ENCODE measurements at regions not wholly inside any gene's neighbourhood (a gene's known extent, or its start where the extent isn't known, plus 50 kb on each side); places are given as distances from the start of the nearest gene placed in this dataset.
A peak's percentile ranks its signal among the peaks of the same experiment; 100 is the strongest.

- no peak for DNase-seq
These were observed 146.9 kb upstream of the DMRT1 start for GRCh38 chr9:694403-695154.

GRCh38 chr9:695252-695651, 146.2 kb upstream of the DMRT1 start:
- no peak for DNase-seq

- DNase-seq = no peak
These were observed 144.9 kb upstream of the DMRT1 start for GRCh38 chr9:696332-697323.

DNA sequence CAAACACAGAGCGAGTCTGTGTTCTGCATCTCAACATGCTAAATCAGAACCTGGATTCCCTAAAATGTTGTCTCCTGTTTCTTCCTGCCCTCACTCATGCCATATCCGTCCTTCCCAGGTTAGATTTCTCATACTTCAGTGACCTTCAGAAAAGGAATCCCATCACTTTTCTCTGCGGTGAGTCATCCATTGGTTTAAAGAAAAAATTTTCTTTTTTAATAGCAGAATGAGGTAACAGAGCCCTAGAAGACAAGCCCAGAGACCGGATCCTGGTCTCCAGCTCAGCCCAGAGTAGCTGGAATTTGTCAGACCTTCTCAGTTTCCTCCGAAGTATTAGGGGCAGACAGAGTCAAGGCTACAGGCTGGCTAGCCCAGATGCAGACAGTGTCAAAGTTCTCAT, 143.2 kb upstream of the DMRT1 start:
- DNase-seq = no peak

DNA sequence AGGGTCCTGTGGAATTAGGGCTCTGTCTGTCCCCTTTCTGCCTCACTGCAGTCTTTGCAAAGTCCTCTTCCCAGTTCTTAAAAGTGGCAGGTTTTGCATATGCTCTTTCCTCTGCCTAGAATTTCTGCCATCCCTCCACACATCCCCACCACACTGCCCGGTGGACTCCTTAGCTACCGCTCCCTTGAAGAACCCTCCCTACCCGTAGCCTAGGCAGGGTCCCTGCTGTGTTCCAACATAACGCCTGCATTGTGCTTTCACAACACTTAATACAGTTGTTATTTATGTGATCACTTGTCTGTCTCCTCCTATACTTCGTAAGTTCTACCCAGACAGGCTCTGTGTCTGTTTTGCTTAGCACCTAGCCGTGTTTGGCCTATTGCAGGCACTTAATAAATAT, 142.5 kb upstream of the DMRT1 start:
- no peak for DNase-seq

DNA sequence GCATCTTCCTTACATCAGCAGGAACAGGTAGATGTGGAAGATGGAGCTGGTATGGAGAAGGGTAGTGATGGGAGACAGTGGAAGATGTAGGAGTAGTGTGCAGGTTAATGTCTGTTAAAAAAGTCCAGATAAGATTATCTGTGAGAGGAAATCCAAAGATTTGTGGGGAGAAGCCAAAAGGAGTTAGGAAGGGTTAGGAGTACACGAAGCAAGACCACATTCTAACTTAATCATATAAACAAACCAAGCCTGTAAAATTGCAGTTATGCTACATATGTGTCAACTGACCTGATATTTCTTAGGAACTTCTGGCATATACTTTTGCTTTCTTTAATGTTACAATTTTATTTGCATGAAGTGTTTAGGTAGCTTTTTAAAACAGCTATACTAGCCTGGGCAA, 142.1 kb upstream of the DMRT1 start:
- no peak for DNase-seq

DNA sequence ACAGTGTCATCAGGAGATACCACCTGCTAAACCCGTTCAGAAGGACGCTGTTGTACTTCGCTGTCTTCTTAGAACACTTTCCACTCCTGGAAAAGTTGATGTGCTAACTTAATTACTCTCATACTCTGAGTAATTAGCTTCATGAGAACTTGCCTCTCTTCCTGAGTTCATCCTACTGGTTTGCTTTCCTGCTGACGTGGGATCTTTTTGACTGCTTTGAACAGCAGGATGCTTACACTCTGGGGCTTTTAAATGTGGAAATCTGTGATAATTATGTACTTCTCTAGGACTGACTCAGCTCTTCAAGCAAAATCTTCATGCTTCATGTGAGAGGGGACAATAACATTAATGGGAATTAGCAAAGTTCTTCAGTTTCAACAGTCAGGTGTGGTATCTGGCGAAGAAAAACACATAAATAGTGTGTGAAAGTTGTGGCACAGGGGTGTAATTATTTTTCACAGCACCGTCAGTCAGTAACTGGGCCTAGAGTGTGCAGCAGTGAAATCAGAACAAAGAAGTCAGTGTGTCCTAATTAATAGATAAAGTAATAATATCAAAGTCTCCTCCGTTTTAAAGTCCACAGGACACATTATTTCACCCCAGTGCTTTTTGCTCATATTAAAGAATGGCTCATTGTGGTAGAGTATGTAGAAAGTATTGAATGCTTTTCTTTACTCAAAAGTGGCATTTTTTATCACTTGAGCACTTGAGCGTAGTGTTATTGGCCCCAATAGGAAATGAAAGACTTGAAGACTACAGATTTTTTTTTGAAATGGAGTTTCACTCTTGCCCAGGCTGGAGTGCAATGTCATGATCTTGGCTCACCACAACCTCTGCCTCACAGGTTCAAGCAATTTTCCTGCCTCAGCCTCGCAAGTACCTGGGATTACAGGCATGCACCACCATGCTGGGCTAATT, 140.9 kb upstream of the DMRT1 start:
- DNase-seq = no peak

DNA sequence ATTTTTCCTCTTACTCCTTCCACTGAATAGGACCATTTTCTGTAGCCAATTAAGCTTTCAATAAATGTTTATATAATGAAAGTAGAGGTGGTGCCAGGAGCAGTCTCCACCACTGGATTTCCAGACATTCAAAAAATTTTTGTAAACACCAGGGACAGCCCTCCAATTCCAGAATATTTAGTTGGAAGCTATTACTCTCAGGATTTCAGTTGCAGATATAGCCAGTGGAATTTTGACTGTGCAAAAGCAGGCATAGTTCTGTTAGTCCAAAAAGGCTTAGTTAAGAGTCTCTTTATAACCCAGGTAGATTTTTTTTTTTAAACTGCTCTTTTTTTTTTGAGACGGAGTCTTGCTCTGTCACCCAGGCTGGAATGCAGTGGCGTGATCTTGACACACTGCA, 138.1 kb upstream of the DMRT1 start:
- DNase-seq = no peak

GRCh38 chr9:706073-706472, 135.4 kb upstream of the DMRT1 start:
- no peak for DNase-seq

DNA sequence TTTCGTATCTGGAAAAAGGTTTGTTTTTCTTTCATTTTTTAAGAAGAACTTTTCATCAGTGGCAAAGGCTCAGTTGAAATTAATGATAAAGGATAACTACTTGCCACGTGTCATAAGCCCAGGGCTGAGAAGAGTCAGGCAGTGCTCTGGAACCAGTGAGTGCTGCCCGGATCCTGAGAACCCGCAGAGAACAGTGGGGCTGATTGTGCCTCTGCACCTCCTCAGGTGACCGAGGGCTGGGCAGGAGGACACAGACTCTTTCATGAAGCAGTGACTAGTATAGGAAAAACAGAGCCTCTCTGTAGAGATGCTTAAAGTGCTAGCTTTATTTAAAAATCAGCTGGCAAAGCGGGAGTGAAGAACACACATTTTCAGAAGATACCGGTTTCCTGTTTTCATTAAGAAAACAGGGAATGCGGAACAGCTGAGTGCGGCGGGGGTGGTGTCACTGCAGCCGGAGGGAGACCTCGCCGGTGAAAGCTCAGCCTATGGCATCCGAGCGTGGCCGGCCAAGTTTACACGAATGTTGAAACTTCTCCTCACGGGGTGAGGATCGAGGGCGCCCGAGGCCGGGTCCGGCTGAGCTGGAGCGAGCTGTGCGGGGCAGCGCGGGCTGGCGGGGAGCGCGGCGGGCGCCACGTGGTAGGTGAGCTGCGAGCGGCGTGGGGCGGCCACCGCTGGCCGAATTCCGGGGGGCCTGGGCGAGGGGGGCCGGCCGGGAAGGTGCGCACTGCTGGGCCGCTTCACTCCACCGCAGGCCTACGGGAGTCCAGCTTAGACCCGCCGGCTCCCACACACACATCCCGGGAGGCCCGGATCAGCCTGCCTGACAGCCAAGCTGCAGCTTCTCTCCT, 134.7 kb upstream of the DMRT1 start:
- peak in 2 of 5 donors; percentile 1 to 5 for DNase-seq

- no peak for DNase-seq
These were observed 133.3 kb upstream of the DMRT1 start for GRCh38 chr9:708182-708550.

DNA sequence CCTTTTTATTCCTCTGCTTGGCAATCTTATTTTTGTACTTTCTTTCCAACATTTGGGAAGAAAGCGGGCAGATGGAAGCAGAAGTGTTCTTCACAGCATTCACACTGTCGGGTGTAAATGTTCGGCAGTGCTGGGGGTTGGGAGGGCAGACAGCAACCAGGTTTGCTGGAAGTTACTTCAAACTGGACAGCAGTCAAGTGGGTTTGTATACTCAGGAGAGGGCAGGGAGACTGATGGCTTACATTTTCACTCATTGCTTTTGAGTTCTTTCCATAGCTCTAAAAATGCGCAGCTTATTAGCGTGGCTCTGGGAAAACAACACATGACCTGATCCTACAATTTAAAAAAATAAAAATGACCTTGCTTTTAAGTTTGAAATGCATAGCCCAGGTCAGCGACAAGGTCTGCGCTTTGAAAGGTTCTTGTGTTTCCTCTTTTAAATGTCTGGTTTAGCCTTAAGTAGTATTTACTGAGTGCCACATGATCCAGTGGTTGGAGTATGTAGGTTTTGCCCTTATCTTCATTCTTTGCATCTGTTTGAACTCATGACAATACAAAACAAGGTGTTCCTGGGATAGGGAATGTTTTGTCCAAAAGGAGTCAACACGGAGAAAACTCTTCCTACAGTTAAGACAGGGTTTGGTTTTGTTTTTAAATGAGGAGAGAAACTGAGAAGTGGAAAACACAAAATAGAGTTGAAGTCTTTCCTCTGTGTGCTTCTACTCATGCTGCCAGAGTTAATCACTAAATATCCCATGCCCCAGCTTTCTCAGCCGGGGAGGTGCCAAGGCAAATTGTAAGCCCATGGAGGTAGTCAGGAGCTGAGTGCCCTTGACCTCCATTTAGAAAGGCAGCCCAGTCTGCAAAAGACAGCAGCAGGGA, 132.7 kb upstream of the DMRT1 start:
- no peak for DNase-seq

DNA sequence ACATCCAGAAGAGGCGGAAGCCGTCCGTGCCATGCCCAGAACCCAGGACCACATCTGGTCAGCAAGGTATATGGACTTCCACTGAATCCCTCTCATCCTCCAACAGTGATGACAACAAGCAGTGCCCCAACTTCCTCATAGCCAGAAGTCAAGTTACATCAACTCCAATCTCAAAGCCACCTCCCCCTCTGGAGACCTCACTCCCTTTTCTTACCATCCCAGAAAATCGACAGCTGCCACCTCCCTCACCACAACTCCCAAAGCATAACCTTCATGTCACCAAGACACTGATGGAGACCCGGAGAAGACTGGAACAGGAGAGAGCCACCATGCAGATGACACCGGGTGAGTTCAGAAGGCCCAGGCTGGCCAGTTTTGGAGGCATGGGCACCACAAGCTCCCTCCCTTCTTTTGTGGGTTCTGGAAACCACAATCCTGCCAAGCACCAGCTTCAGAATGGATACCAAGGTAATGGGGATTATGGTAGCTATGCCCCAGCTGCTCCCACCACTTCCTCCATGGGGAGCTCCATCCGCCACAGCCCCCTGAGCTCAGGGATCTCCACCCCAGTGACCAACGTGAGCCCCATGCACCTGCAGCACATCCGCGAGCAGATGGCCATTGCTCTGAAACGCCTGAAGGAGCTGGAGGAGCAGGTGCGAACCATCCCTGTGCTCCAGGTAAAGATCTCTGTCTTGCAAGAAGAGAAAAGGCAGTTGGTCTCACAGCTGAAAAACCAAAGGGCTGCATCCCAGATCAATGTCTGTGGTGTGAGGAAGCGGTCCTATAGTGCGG, 130.3 kb upstream of the DMRT1 start:
- DNase-seq = no peak

DNA sequence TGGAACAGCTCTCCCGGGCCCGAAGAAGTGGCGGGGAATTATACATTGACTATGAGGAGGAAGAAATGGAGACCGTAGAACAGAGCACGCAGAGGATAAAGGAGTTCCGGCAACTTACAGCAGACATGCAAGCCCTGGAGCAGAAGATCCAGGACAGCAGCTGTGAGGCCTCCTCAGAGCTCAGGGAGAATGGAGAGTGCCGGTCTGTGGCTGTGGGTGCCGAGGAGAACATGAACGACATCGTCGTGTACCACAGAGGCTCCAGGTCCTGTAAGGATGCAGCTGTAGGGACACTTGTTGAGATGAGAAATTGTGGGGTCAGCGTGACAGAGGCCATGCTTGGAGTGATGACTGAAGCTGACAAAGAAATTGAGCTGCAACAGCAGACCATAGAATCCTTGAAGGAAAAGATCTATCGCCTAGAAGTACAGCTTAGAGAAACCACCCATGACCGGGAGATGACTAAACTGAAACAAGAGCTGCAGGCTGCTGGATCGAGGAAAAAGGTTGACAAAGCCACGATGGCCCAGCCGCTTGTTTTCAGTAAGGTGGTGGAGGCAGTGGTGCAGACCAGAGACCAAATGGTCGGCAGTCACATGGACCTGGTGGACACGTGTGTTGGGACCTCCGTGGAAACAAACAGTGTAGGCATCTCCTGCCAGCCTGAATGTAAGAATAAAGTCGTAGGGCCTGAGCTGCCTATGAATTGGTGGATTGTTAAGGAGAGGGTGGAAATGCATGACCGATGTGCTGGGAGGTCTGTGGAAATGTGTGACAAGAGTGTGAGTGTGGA, 129.5 kb upstream of the DMRT1 start:
- no peak for DNase-seq

DNA sequence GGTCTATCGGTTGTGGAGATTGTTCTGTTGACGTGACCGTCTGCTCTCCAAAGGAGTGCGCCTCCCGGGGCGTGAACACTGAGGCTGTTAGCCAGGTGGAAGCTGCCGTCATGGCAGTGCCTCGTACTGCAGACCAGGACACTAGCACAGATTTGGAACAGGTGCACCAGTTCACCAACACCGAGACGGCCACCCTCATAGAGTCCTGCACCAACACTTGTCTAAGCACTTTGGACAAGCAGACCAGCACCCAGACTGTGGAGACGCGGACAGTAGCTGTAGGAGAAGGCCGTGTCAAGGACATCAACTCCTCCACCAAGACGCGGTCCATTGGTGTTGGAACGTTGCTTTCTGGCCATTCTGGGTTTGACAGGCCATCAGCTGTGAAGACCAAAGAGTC, 128.9 kb upstream of the DMRT1 start:
- no peak for DNase-seq

GRCh38 chr9:713091-713490, 128.4 kb upstream of the DMRT1 start:
- DNase-seq = no peak

DNA sequence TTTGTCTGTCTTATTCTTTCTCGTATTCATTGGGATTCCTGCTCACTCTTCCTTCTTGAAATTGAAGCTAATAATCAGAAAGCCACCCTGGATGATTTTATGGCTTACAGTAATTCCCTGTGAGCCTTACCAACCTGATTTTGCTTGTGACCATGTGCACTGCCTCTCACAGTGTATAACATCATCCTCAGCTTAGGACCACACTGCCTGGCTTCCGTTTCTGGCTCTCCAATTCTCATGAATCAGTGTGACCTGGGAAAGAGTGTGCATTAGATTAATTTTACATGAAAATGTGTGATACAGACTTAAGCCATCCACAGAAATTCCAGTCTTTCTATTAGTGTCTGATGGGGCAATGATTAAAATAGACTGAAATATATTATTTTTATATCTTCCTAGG, 126.8 kb upstream of the DMRT1 start:
- no peak for DNase-seq

GRCh38 chr9:715300-715699, 126.2 kb upstream of the DMRT1 start:
- no peak for DNase-seq

DNA sequence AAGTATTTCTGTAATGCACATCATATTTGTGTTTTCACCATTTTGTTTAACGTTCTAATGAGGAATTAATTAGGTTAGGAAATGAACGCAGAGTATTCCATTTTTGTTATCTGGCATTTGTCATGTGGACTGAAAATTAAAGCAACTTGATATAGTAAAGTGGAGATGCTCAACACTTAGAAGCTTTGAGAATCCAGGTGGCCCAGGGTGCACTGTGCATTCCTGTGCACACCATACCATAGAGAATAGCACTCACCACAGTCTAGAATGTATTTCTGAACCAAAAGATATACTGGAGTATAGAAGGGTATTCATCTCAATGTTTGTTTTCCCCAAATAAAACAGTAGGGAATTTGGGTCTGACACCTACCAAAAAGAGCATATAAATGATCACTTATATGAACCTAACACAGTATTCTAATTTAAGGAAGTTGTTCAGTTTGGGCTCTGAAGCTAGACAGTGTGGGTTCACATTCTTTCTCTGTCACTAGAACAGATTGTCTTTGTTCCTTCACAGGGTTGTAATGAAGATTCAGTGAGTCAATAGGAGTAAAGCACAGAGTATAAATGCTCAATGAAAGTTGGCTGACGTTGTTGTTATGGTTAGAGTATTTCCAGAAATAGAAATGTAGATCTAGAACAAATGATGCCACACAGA, 125.6 kb upstream of the DMRT1 start:
- DNase-seq = no peak
